ENCODE measurements at regions not wholly inside any gene's neighbourhood (a gene's known extent, or its start where the extent isn't known, plus 50 kb on each side); places are given as distances from the start of the nearest gene placed in this dataset.

DNA sequence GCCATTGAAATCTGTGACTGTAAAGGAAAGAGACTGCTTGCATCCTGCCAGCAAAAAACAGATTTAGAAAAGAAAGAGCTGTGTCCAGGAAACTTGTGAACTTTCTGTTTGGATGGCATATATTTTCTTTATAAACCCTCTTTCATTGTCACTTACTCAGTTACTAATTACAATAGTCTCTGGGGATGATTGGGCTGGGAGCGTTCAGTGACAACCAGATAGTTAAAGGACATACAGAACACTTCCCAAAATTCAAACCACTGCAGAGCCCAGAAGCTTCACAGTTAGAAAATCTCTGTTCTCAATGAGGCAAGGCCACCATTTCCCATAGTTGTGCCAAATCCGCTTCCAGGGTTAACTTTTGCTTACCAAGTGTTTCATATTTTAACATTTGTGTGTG is 98.6 kb upstream of the TAB2 start:
- no peak for DNase-seq

DNA sequence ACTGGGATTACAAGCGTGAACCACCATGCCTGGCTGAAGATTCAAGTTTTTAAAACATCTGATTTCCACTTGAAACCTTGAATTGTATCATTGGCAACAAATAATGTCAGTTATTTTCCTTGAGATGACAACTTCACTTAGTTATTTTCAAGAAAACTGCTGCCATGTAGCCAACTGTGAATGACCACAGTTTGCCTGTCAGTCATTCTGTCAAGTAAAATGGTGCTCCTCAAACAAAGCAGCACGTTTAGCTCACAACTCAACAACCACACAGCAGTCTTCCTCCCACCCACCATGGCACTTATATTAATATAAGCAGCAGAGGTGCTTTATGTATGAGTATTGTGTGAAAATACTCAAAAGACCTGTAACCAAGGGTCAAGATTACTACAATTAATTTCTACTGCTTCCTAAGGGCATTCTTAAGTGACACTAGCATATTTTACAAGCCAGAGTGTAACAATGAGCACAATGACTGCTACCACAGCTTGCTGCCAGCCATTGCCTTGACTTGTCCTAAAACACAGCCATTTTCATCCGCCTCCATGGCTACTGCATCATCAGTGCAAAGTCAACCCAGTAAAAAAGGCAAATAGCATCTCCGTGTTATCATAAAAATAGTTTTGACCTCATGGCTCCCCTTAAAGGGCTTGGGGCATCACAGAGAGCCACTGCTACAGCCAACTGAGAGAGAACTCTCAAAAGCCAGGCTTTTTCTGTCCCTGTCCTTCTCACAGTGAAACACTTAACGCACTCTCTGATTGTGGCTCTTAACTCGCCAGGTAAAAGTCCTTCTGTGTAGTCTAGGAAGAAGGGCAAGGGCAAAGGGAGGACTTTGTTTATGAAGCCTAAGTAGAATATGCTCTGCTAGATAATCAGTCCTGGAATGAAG is 96.4 kb upstream of the TAB2 start:
- no peak for DNase-seq

DNA sequence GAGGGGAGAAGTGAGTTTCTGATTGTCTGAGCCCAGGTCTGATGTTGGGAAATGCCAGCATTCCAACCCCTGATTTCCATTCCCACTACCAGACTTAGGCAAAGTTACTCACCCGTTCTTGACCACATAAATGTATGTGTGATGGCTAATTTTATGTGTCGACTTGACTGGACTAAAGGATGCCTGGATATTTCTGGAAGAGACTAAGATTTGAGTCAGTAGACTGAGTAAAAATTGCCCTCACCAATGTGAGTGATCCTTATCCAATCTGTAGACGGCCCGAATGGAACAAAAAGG is 95.8 kb upstream of the TAB2 start:
- no peak for DNase-seq

DNA sequence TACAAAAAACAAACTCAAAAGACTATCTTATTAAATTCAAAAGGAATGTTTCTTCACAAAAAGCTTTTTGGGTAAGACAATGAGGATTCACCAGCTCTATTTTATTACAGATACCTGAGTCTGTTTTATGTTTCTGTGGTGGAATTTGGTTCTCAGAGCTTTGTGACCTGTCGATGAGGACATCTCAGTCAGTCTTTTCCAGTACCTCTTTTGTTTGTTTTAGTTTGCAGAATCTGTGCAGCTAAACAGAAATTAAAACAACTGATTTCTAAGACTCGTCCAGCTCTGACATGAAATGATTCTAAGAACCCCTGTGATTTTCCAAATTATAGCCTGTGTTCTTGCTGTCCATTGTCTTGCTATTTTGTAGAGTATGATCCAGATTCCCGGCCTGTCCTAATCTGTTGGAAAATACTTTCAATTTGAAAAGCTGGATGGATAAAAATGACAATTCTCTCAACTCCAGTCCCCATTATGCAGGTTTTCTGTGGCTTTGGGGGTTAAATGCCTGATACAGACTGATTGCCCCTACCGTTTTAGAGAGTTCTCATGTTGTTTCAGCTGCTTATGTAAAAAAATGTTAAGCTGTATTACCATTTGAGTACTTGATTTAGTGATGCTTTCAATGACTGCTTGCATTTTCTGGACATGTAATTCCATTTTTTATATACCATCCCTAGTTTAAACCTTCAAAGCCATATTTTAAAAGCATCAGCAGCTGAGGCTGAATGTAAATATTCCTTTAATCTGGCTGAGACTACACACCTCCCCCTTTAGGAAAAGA is 94.2 kb upstream of the TAB2 start:
- no peak for DNase-seq

DNA sequence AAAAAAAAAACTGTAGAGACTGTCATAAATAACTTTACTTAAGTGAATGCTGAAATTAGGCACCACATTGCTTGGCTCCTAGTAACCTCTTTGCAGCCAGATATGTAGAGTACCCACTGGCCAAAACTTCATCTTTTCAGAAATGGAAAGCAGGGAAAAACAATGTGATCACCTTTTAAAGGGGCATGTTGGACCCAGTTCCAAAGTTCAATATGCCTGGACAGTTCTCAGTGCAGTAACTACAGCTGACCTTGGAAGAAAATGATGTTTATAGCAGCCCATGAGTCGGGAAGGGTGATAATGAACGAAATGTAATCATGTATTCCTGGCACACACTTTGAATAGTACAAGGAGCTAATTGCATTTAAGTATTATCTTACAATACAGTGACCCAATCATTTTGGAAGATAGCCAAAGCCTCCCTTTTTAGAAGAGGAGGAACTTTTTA is 93.6 kb upstream of the TAB2 start:
- DNase-seq = no peak

DNA sequence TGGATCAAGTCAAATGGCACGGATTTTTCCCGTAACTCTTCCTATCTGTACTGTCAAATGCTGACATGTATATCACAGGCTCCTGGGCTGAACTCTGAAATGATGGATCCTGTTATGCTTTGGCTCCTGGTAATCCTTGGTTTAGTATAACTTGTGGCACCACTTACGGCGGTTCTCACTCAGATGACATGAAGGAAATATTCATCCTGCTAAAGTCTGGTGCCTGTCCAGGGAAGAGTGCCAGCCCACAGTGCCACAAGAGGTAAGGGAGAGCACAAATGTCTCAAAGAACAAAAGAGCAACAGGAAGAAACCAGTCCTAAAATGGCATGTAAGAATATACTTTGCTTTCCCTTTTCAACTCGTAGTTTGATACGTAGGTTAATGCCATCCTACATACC is 93.1 kb upstream of the TAB2 start:
- DNase-seq = no peak

DNA sequence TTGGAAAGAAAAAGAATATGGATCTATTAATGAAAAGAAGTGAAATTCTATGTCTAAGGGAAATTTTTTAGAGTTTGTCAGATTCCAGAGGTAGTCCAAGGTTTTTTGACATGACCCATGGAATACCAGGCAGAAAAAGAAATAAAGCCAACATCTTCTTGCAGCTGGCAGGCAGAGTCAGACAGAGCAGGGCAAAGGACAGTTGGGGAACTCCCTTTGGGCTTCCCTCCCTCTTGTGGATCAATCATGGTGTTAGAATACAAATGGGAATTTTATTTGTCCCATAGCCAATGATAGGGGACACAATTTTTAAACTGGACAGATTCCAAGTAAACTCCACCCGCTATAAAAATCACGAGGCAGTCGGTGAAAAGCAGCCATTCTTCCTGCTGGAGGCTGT is 92.1 kb upstream of the TAB2 start:
- no peak for DNase-seq

DNA sequence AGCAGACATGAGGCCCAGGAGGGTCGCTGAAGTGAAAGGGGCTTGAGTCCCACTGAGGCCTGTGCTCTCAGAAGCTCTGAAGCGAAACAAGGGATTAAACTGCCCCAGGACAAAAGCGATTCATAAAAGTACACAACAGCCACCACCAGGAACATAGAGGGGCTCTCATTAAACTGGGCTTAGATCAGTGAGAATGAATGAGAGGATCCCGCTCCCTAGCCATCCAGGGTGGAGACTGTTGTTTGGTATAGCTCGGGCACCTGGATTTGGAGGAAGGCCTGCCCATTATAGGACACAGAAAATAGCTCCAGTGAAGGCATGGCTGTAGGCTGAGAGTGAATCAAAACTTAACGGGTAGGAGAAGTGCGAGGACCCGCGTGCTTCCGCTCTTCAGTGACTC is 91.6 kb upstream of the TAB2 start:
- DNase-seq = no peak

DNA sequence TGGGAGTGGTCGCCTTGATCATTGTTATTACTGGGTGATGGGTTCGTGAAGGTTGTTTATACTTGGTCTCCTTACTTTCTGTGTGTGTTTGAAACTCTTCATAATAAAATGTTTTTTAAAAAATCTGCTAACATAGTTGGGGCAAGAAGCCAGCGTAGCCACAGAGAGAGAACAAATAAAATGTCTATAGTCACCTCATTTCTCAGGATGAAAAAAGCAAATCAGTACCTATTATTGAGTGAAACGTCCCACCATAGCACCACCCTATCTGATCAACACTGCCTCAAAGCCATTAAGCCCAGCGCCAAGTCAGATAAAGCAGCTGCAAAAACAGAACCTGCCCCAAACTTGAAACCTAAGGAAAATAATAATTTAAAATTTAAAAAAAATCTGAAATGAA is 89.7 kb upstream of the TAB2 start:
- no peak for DNase-seq

DNA sequence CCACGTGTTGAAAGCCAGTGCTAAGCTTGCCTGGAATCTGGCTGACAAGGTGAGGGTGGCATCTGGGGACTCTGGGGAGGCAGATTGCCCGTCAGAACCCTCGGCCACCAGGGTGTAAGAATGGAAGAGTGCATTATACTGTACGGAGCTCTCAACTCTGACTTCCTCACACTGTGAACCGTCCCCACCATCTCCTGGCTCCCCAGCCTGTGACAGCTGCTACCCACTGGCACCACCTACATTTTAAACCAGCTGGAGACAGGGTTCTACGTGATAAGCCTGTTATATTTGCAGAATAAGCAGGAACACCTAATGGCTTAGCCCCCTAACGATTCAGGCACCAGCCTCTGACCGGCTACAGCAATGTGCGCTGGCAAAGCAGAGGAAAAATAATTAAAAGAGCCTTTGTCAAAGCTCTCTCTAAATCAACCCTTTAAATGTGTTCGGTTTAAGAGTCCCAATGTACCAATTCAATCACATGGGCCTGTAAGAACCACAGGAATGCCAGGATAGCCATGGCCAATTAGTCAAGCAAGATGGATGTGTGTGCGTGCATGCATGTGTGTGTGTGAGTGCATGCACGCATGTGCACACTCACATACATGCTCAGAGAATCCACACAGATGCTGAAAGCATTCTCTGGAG is 89.1 kb upstream of the TAB2 start:
- DNase-seq = no peak

DNA sequence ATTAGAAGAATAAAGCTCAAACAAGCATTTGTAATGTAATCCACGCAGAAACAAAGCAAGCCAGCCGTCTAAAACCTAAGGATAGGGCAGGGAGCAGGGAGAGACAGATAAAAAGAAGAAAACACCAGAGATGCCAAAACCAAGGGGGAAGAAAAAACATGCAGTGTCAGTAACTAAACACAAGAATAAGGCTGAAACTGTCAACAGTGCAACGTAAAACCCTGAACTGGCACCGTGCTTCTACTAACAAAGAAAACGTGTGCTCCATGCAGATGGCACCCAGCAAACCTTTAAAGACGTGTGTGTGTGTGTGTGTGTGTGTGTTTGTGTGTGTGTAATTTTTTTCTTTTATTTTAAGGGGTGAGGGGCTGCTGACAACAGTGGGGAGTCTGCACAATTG is 88.4 kb upstream of the TAB2 start:
- DNase-seq = no peak

DNA sequence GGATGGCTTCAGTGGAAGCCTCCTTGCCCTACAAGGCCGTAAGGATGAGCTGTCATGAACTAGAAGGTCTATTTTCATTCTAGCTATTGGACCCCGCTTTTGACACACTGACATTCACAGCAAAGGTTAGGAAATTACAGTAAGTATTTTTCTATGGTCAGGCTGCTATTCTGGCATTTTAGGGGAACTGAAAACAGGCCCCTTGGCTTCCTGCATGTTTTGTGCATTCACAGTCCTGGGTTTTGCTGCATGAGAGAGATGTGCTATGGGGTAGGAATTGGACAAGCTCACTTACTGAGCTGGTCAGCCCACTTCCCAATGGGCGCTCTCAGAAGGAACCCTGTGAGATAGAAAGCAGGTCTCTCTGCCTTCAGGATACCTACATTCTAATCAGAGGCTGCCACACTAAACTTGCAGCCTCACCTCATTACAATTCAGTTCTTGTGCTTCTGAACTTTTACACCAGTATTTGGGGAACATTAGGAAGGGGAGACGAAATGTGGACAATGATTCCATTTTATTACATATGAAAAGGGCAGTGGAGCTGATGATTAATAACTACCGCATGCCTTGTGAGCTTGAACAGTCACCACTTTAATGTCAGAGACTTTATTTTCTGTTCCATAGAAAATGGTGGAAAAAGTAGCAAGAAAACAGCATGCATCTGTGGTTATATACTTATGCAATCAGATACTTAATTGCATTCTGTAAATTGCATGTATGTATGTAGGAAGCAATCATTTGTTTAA is 86.6 kb upstream of the TAB2 start:
- DNase-seq = no peak

DNA sequence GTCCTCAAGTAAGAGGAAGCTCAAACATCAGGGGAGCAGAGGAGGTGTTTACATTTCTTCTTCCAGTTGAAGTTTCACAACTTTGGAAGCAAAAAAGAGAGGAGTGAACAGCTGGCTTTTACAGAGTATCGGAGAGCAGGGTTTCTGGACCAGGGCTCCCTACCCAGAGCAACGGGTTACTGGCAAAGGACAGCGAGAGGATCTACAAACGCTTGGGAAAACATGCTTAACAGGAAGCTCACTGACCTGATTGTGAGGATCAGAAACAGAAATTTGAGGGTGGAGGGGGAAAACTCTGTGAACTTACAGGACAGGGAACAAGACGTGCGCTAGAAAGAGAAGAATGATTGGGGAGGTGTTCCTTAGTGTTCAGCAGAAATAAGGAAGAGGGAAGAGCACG is 85.7 kb upstream of the TAB2 start:
- no peak for DNase-seq

DNA sequence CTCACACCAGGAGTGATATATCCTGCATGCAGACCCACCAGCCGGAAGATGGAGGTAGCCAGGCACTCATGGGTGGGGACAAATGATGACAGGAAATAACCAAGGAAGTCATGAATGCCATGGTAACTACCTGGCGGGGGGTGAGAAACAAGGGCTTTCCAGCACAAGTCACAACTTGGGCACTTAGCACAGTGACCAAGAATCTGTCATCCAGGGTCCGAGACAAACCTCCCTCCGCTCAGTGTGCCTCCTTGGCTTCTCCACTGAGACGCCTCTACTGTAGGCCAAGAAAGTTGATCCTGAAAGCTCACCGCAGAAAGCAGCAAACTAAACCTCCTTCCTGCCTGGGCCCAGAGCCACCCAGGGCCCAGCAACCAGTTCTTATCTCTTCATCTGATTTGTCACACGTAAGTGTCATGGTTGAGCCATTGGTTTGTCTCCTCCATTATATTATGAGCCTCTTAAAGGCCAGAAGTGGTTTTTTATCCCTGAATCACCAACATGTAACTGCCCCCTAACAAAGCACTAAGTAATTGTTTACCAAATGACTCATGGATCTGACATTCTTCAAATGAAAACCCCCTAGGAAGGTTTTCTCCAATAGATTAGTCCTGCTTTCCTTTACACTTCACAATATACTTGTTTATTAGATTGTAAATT is 84.3 kb upstream of the TAB2 start:
- no peak for DNase-seq

DNA sequence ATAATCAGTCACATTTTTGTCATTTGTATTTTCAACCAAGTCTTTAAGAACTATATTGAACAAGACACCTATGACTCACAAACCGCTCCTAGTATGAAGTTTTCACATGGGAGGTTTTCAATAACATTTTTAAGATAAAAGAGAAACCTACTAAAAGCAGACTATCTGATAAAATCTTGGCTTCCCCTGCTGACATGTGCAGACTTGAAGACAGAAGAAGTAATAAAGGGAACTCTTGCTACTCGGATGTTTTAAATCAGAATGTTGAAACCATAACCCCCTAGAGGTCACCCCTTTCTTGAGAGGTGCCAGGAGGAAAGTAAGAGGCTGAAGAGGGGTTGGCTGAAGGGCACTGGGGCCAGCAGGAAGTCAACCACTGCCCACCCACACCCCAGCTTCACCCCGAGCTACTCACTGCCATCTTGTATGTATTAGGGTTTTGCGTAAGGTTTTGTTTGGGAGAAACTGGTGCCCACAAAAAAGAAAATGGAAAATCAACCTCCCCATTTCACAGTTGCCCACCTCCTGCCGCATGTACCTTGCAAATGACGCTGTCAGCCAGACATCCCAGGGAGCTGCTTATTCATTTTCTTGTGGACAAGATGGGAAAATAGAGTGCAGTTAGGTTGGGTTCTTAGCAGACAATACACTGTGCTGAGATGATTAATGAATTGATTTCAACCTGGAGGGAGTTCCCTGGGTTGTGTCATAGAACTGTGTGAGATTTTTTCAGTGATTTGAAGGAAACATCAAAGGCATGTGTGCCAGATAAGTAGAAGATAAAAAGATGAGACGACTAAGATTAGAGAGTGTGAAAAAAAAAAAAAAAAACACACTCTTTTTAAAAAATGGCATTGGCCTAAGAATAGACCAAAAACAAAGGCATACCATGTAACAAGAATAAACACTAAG is 83.2 kb upstream of the TAB2 start:
- no peak for DNase-seq

DNA sequence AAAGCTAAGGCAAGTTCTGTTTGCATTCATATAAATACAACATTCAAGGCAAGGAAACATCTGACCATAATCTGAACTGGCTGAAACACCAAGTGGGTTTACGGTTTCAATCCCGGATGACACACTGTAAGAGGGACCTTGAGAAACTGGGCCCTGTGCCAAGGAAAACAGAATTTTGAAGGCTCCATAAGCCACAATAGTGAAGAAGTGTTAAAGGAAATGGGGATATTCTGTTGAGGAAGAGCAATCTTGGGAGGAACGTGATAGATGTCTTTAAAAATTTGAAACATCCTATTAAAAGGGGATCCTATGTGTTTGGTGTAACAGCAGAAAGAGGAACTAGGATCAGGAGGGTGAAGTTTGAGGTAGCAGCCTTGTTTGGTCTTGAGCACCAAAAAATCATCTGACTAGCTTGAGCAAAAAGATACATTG is 82.4 kb upstream of the TAB2 start:
- peak; percentile 96 for DNase-seq

DNA sequence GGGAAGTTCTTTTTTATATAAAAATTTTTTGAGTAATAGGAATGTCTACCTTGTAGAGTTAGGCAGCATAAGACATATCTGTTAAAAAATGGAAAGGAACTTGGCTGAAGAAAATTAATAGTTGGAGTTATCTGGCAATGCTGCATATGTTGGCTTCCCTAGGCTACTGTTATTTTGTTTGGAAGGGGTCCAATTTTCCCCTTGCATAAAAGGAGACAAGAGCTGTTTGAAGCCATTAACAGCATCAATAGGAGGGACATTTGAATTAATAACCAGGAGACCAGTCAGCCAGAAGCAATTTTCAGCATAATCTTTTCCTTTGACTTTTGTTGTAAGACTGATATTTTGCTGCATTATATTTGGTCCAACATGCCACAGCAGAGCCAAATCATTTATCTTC is 80.9 kb upstream of the TAB2 start:
- no peak for DNase-seq

DNA sequence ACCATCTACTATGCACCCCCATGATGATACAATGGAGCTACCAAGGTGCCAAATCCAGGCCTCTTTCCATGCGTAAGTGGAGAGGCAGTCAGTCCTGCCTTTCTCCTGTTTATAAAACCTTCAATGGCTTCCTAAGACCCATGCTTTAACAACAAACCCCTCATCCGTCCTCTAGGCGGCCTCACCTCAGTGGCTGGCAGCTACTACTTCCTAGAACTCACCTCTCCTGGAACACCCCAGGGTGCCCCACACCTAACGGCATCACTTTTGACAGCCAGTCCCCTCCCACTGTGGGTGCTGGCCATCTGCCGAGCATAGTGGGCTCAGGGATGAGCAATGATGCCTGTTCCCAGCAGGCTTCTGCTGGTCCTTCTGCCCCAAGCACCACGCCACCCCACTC is 80.0 kb upstream of the TAB2 start:
- no peak for DNase-seq

DNA sequence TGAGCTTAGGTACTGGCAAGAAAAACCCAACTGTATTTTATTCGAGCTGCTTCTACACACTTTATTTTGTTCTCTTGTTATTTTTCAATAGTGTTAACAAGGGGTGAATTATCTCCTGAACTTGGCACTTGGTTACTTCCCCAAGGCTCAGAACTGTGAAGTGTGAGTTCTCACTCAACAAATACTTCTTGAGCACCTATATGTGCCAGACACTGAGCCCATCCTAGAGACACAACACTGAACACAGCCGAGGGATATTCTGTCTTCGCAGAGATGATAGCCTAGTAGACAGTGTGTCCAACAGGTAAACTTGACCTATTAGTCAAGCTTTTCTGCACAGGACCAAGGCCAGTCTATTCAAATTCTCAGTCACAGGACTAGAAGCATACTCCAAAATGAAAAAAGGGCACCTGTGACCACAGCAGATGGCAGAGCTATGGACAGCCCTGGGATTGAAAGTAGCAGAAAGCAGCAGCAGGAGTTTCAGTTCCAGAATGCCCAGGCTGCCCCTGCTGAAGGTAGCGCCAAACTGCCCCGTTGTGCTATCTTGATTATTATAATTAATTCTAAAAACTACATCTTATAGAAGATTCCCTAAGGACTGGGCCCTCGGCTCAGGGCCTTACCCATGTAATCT is 77.8 kb upstream of the TAB2 start:
- DNase-seq = no peak

DNA sequence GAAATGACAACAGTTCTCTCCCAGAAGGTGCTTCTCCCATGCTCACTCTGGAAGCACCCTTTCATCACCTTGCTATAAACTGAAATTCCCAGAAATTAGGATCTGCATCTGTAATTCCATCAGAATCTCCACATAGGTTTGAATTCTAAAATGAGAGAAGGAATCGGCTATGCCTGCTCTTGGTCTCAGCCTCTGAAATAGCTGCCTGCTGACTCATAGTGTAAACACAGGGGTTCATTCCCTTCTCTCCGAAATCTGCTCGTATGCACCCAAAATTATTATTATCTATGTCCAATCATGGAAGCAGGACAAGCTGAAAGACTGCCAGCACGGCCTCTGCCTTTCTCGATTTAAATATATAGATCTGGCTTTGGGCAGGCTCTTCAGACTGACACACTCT is 74.6 kb upstream of the TAB2 start:
- no peak for DNase-seq

DNA sequence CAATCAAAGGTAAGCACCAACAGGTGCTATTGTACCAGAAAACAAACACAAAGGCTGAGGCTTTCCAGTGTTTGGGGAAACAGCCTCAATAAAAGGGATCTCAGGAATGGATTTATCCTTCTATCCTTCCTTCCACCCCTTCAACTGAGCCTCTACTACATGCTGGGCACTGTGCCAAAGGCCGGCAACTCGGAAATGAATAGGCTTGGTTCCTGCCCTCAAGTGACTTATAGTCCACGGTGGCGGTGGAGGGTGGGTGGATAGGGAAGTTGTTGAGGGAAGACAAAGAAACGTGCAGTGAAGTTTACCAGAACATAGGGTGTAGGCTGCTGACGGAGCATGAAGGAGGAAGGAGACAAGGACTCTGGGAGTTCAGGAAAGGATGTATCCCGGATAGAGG is 73.4 kb upstream of the TAB2 start:
- no peak for DNase-seq
